Fibroblast of gingiva (primary cell): ENCODE measurements at regions not wholly inside any gene's neighbourhood (a gene's known extent, or its start where the extent isn't known, plus 50 kb on each side); places are given as distances from the start of the nearest gene placed in this dataset.
A peak's percentile ranks its signal among the peaks of the same experiment; 100 is the strongest.

ENCODE experiments used
- DNase-seq: peaks from one replicate; pipeline ENCODE4 v3.0.0-alpha.2; 2011; ENCODE audit warnings: low read depth

DNA sequence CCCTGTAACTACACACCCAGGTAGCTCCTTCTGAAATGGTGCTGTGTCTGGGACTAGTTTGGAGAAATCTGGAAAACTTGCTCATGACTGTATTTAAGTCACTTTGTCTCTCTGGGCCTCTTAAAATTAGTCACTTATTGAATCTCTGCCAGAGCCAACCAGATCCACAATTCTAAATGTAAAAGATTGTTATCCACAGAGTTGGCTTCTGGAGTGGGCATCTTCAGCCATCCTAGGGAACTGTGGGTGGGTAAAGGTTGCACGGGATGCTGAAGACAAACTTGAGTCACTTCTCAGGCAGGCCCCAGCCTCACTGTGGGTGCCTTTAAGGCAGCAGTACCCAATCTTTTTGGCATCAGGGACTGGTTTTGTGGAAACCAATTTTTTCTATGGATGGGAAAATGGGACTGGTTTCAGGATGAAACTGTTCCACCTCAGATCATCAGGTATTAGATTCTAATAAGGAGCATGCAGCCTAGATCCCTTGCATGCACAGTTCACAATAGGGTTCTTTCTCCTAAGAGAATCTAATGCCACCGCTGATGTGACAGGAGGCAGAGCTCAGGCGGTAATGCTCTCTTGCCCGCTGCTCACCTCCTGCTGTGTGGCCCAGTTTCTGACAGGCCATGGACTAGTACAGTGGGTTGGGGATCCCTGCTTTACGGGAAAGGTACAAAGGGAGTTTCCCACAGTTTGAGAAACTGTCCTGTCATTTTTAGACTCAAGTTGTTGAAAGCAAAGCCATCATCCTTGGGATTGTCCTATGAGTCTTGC is 98.3 kb upstream of the SPRED2 start:
- DNase-seq: peak; percentile 15

- DNase-seq: no peak
Measured at GRCh38 chr2:65529419-65529818, 97.0 kb upstream of the SPRED2 start.

DNA sequence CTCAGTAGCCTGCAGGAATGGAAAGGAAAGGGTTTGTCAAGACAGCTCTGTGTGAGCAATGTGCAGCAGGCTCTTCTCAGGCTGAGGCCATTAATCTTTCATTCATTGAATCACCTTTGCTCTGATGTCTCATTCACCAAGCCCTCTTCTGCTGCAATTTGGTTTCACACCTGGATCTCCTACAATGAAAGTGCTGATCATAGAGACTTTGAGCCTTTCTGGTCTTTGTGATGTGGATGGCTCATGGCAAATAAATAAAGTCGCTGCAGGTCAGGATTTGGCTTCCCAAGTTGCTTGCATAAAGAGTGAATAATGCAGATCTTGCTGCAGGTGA is 95.8 kb upstream of the SPRED2 start:
- DNase-seq: no peak

GRCh38 chr2:65527451-65528240 is 95.2 kb upstream of the SPRED2 start:
- DNase-seq: no peak

DNA sequence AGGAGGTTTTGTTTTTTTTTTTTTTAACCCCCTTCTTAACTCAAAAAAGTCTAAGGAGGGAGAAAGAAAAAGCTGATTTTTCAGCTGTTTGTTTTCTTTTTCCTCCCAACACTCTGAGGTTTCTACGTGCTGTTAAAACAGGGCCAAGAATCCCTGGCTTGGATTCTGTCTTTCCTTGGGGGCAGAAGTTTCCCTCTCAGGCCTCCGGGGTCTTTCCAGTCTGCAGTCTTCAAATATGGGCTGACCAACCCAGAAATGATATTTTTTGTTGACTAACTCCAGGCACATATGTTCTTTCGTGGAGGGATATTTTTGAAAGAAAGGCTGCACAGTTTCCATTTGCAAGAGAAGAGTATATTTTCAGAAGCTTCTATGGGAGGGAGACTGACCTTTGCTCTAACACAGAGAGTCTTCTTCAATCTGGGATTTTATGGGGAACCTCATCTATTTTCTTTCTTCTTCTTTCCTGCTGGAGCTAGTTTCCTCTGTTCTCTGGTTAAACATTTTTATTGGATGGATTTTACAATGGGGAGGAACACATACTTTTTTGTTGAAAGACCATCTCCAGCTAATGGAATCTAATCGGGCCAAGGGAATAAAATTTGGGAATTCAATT is 93.3 kb upstream of the SPRED2 start:
- DNase-seq: no peak

DNA sequence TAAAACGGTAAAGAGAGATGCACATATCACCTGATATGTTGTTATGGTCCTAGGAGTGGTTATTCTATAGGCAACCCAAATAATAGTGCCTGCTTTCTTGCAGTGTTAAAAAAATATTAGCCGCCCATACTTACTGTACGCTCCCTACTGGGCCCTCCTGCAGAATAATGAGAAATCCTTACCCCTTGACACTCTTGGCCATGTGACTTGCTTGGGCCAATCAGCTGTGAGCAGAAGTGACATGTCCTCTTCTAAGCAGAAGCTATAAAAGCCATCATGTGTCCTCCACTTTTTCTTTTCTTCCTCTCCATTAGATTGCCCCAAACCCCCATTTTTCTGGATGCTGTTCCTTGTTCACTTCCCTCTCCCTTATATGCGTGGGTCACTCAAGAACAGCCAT is 90.5 kb upstream of the SPRED2 start:
- DNase-seq: no peak

GRCh38 chr2:65518751-65519150 is 86.4 kb upstream of the SPRED2 start:
- no peak for DNase-seq

DNA sequence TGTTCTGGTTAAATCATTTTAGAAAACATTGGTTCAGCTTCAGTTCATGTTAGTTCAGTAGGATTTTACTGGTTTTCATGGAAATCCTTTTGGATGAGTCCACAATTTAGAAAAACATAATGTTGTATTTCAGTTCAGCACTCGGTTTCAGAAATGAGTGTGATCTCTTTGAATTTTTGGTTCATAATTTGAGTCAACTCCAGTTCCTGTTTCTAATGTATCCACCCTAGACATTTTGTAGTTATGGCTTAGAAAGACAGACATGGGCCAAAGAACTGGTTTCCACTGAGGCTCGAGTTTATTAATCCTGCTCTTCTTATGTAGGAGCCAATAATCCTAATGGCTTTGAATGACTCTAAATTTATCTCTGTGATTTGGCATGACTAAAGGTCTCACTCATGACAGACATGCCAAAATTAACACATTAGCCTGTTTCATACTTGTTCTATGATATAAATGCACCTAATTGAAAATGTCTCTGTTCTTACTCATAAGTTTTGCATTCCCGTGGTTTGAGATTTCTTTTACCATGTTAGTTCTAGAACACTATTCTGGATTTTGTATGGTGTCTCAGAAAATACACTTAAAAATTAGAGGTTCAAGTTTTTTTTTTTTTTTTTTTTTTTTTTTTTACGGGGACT is 82.3 kb upstream of the SPRED2 start:
- DNase-seq: no peak

DNA sequence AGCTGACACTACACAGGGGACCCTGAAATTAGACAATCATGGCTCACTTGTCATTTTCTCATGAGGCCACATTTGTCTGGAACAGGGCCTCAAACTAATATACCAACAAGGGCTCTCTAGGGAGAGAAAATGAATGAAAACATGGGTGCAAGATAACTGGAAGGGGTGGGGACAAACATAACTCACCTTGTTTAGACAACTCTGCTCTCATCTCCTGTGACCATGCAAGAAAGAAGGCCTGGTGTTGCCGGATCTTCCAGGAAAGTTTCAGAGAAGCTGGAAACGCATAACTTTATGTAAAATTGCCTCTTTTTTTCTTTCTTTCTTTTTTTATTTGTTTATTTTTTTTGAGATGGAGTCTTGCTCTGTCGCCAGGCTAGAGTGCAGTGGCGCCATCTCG is 80.4 kb upstream of the SPRED2 start:
- DNase-seq: no peak

DNA sequence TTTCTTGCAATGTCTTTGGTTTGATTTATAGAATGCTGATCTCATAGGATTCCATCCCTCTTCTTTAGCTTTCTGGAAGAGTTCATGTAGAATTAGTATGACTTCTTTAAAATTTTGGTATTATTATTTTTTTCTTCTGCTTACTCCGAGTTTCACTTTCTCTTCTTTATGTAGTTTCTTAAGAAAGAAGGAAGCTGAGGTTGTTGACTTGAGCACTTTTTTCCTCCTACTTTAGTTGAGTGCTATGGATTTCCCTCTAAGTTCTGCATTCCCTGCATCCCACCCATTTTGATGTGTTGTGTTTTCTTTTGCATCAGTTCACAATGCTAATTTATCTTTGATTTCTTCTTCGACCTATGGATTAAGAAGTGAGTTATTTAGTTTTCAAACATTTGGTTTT is 78.9 kb upstream of the SPRED2 start:
- DNase-seq: no peak

GRCh38 chr2:65508225-65508624 is 75.8 kb upstream of the SPRED2 start:
- no peak for DNase-seq

DNA sequence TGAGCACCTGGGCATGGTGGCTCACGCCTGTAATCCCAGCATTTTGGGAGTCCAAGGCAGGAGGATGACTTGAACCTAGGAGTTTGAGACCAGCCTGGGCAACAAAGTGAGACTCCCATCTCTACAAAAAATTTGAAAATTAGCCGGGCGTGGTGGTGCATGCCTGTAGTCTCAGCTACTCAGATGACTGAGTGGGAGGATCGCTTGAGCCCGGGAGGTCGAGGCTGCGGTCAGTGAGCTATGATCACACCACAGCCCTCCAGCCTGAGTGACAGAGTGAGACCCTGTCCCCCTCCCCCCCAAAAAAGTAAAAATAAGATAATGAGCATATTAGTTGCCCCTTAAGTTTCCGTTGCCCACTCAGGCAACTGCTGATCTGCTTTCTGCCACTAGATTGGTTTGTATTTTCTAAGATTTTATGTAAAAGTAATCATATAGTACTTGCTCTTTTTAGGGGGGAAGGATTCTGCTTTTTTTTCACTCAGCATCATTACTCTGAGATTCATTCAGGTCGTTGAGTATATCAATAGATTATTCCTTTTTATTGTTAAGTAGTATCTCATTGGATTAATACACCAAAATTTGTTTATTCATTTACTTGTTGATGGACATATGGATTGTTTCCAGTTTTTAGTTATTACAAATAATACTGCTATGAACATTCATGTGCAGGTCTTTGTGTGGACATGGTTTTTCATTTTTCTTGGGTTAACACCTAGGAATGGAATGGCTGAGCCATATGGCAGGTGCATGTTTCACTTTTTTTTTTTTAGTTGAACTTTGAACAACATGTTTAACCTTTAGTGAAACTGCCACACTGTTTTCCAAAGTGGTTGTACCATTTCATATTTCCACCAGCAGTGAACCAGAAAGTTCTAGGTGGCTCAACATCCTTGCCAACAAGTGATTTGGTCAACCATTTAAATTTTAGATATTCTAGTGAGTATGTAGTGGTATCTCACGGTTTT is 75.0 kb upstream of the SPRED2 start:
- no peak for DNase-seq

DNA sequence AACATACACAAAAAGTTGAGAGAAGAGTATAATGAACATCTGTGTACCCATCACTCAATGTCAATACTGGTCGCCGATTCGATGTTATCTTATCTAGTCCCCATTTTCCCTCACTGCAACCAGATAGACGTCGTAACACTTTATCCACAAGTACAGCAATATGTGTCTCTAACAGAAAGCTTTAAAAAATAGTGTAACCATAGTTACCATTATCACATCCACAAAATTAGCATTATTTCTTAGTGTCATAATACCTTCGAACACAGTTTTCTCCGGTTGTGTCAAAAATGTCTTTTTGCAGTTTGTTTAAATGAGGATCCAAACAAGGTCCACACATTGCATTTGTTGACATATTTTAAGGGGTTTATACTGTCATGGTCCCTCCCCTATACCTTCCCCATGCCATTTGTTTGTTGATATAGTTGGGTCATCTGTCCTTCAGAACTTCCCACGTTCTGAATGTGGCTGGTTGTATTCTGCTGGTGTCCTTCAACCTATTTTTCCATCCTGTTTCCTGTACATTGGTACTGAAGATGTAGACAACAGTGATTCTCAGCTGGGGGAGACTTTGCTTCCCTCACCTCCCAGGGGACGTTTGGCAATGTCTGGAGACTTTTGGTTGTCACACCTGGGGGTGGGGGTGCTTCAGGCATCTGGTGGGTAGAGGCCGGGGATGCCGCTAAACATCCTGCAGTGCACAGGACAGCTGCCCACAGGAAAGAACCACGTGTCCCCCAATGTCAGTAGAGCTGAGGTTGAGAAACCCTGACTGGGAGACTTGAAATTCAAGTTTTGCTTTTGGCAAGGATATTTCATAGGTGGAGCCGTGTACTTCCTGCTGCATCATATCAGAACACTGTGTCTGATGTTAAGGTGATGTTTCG is 72.7 kb upstream of the SPRED2 start:
- no peak for DNase-seq

DNA sequence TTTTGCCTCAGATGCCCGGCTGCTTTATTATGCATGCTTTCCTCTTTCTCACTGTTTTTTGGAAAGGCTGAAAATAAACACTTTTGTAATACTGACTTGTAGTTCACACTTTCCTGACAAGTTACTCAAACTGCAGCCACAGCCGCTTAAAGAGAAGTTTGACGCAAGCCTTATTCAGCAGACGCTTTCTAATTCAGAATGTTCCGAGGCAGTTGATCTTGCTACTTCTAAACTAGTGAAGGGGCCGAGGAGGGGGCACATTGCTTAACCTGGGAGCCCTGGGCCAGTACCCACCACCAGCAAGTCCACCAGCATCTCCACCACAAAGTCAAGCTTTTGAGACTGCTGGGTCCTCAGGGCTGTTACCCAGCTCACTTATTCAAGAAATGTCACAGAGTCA is 71.8 kb upstream of the SPRED2 start:
- no peak for DNase-seq

GRCh38 chr2:65503746-65504145 is 71.3 kb upstream of the SPRED2 start:
- DNase-seq: no peak

- no peak for DNase-seq
Measured at GRCh38 chr2:65501836-65502235, 69.4 kb upstream of the SPRED2 start.

- no peak for DNase-seq
Measured at GRCh38 chr2:65501074-65501473, 68.7 kb upstream of the SPRED2 start.

- no peak for DNase-seq
Measured at GRCh38 chr2:65500310-65501040, 68.1 kb upstream of the SPRED2 start.

DNA sequence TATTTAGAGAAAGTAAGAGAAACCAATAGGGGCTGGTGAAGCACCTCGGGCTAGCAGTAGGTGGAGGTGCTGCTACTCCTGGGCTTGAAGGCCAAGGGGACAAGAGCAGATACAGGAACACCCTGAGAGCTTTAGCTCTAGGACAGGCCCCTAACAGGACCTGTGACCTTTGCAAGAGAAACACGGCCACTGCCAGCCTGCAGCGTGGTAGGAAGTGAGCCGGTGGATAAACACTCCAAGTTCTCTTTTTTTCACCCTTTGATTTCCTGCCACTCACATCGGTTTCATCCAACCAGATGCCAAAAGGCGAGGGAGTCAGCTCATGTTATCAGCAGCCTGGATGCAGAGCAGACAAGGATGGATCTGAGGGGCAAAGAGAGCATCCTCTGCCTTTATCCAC is 66.8 kb upstream of the SPRED2 start:
- DNase-seq: no peak

GRCh38 chr2:65498396-65498795 is 66.0 kb upstream of the SPRED2 start:
- DNase-seq: no peak
